H54 (cell line): ENCODE measurements at regions not wholly inside any gene's neighbourhood (a gene's known extent, or its start where the extent isn't known, plus 50 kb on each side); places are given as distances from the start of the nearest gene placed in this dataset.

Experiments
- DNase-seq: peaks from one replicate; pipeline ENCODE4 v3.0.0; 2011; ENCODE audit warnings: low spot score, mixed read lengths; ENCODE audit not compliant: insufficient read length
- FAIRE-seq: peaks from 3 replicates; lab custom pipeline; 2011; peaks lifted over from hg19 to GRCh38; lab: Jason Lieb, UNC
- POLR2A ChIP-seq: IDR thresholded peaks from 2 replicates; pipeline ENCODE4 v1.6.1; 2011; ENCODE audit warnings: low read depth, mild to moderate bottlenecking, low read length

DNA sequence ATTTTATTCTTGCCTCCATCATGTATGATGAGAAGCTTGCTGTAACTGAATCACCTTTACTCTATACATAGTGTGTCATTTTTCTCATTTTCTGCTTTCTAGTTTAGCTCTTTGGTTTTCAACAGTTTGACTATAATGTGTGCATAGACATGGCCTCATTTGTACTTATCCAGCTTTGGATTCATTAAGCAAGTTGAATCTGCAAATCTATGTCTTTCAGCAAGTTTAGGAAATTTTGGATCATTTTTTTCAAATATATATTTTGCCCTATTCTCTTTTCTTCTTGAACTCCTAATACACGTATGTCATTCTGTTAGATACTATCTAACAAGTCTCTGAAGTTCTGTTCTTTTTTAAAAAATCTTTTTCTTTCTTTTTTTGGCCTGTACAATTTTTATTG is 57.8 kb downstream of the PRLHR start:
- no peak for TF ChIP-seq POLR2A
- DNase-seq: no peak
- no peak for FAIRE-seq

DNA sequence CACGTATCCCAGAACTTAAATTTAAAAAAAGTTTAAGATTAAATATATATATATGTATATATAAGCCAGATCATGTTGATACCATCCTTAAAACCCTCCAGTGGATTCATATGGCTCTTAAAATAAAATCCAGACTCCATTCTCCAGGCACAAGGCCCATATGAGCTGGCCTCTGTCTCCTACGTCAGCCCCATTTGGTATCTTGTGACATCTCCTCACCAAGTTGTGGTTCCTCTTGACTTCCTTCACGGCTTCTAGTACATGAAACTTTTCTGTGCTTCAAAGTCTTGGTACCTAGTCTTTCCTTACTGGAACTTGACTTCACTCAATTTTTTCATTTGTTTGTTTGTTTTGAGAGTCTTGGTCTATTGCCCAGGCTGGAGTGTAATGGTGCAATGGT is 61.3 kb downstream of the PRLHR start:
- no peak for FAIRE-seq
- TF ChIP-seq POLR2A: no peak
- DNase-seq: no peak

DNA sequence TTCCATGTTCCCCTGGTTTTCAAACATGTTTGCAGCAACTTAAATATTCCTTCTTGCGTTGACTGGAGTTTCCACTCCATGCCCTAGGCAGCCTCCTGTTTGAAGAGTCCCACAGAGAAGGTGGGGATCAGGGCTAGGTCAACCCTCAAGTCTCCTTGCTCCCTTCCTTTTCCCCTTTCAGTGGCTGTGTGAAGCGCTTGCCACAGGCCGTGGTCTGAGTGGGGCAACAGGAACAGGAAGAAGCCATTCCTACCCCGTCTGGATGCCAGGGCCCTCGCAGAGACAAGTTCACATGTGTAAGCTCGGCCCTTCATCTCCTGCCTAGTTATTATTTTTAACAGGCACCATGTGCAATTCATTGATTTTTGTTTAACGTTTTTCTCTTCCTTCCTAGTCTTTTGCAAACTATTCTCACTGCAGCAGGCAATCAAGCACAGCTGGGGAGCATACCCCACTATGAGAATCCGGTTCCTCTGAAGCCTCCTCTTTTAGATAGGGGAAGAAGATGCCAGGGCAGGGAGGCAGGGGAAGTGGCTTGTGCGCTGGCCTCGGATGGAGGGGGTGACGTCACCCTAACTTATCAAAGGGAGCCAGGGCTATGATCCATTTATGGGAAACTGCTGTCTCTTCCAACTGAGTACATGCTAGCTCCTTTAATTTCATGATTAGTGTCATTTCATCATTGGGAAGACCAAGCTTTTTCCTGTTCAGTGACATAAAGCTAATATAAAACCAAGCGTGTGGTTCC is 64.2 kb downstream of the PRLHR start:
- no peak for DNase-seq
- FAIRE-seq: no peak
- no peak for TF ChIP-seq POLR2A

- FAIRE-seq (no peak), DNase-seq (no peak)
- no peak for TF ChIP-seq POLR2A
Observed at GRCh38 chr10:118528426-118528825, 67.0 kb downstream of the PRLHR start.

- no peak for TF ChIP-seq POLR2A
- no peak for DNase-seq
- FAIRE-seq: no peak
Observed at GRCh38 chr10:118523775-118524174, 71.7 kb downstream of the PRLHR start.

GRCh38 chr10:118522791-118523498 is 72.5 kb downstream of the PRLHR start:
- TF ChIP-seq POLR2A: no peak
- DNase-seq: peak; percentile 21
- FAIRE-seq: no peak

GRCh38 chr10:118521415-118522117 is 73.9 kb downstream of the PRLHR start:
- FAIRE-seq (no peak), DNase-seq (no peak)
- TF ChIP-seq POLR2A: no peak

- TF ChIP-seq POLR2A: no peak
- no peak for FAIRE-seq
- DNase-seq: no peak
Observed at GRCh38 chr10:118520116-118520742, 75.2 kb downstream of the PRLHR start.

DNA sequence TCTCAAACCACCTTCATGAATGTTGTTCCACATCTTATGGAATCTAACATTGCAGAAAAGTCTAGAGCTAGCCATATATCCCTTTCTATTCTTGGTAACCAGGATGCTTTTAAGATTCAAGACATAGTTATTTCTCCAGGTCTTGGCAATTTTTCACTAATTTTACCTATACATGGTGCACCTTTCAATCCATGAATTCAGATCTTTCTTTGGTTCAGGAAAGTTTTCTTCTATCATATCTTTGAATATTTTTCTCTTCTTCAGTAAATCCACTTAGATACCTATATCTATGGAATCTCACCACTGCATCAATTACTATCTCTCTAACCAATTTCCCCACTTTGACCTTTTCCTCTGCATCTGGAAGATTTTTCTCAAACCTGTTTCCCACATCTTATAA is 77.4 kb downstream of the PRLHR start:
- DNase-seq (no peak), FAIRE-seq (no peak)
- no peak for TF ChIP-seq POLR2A

DNA sequence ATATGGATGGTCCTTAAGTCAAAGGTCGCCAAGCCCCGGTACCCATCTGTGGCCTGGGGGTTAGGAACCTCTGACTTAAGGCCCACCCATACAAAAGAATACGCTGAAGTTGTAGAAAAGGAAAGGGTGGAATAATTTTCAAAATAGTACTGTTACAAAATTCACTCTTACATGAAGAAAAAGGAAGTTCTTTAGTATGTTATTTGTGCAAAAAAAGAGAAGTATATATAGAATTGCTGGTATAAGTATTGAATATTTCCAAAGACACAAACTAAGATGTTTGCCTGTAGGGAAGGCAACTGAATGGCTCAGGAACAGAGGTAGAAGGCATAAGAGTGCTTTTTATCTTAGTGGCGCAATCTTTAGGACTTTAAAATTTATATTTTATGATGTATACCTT is 78.7 kb downstream of the PRLHR start:
- no peak for TF ChIP-seq POLR2A
- FAIRE-seq (no peak), DNase-seq (no peak)

GRCh38 chr10:118513174-118513573 is 82.3 kb downstream of the PRLHR start:
- DNase-seq: no peak
- no peak for FAIRE-seq
- TF ChIP-seq POLR2A: no peak

DNA sequence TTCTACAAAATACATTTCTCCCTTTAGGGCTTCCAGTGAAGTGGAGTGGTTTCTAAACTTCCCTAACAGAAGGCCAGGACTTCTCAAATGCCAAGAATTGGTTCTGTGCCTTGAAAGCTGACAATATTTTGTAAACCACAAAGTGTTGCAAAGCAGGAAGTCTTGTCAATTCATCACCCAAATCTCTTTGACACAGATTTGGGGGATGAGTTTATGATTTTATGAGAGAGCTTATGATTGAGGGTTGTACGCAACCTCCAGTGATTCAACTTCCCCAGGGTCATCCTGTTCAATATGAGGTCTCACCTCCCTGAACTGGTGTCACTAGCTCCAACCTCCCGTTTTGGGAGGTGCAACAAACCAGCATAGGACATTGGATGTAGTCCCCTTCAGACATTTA is 83.7 kb downstream of the PRLHR start:
- DNase-seq: no peak
- no peak for TF ChIP-seq POLR2A
- no peak for FAIRE-seq

- FAIRE-seq: no peak
- TF ChIP-seq POLR2A: no peak
Observed at GRCh38 chr10:118508863-118509262, 86.6 kb downstream of the PRLHR start.

GRCh38 chr10:118508355-118508754 is 87.1 kb downstream of the PRLHR start:
- no peak for FAIRE-seq
- TF ChIP-seq POLR2A: no peak
- no peak for DNase-seq

More at GRCh38 chr10:118508863-118509262, 86.6 kb downstream of the PRLHR start:
- DNase-seq: no peak
